Mesenchymal stem cell (in vitro differentiated cells and primary cell): ENCODE measurements at regions not wholly inside any gene's neighbourhood (a gene's known extent, or its start where the extent isn't known, plus 50 kb on each side); places are given as distances from the start of the nearest gene placed in this dataset.

Experiments used
- DNase-seq: peaks from one replicate; pipeline ENCODE4 v3.0.0-alpha.2; 2013
- H2AFZ ChIP-seq: one replicate; pipeline ENCODE4 v1.6.1; 2013; ENCODE audit warnings: low read depth, mild to moderate bottlenecking, control low read depth, inconsistent platforms, low read length, moderate library complexity
- H2AK5ac ChIP-seq: 2 replicates; pipeline ENCODE4 v1.6.1; 2013; ENCODE audit warnings: low read length, moderate library complexity, mild to moderate bottlenecking, inconsistent platforms; ENCODE audit not compliant: severe bottlenecking
- H2BK120ac ChIP-seq: one replicate; pipeline ENCODE4 v1.6.1; 2013; ENCODE audit warnings: low read depth, mild to moderate bottlenecking, inconsistent platforms, low read length, moderate library complexity
- H2BK12ac ChIP-seq, 2 experiments: one replicate each; pipeline ENCODE4 v1.6.1; 2013; ENCODE audit warnings: inconsistent platforms in 2 of 2, low read length in 2 of 2, mild to moderate bottlenecking in 2 of 2, moderate library complexity in 2 of 2, control low read depth in 1 of 2
- H2BK15ac ChIP-seq: one replicate; pipeline ENCODE4 v1.6.1; 2013; ENCODE audit warnings: mild to moderate bottlenecking, low read depth, inconsistent platforms; ENCODE audit not compliant: poor library complexity, severe bottlenecking
- H2BK5ac ChIP-seq: 2 replicates; pipeline ENCODE4 v1.6.1; 2013; ENCODE audit warnings: low read depth, mild to moderate bottlenecking, low read length, control low read depth, inconsistent platforms; ENCODE audit not compliant: poor library complexity, severe bottlenecking
- H3K14ac ChIP-seq, 2 experiments: one replicate each; pipeline ENCODE4 v1.6.1; 2013; ENCODE audit warnings: inconsistent platforms in 2 of 2, low read length in 2 of 2, control low read depth in 1 of 2, mild to moderate bottlenecking in 1 of 2, moderate library complexity in 1 of 2
- H3K18ac ChIP-seq, 2 experiments: one replicate each; pipeline ENCODE4 v1.6.1; 2013; ENCODE audit warnings: inconsistent platforms in 2 of 2, low read length in 2 of 2, control low read depth in 1 of 2, low read depth in 1 of 2, mild to moderate bottlenecking in 1 of 2
- H3K23ac ChIP-seq, 2 experiments: one replicate each; pipeline ENCODE4 v1.6.1; 2013; ENCODE audit warnings: inconsistent platforms in 2 of 2, low read length in 2 of 2, mild to moderate bottlenecking in 2 of 2, moderate library complexity in 2 of 2, control low read depth in 1 of 2
- H3K27ac ChIP-seq: 2 replicates; pipeline ENCODE4 v1.5.1; 2013; ENCODE audit warnings: mild to moderate bottlenecking, moderate library complexity, low read length, control low read depth, inconsistent platforms; ENCODE audit not compliant: poor library complexity, severe bottlenecking
- H3K27me3 ChIP-seq, 2 experiments: 2 replicates each; pipeline versions ENCODE4 v1.6.1 to v1.7.0; 2013; ENCODE audit warnings: low read length in 2 of 2, mild to moderate bottlenecking in 2 of 2, moderate library complexity in 2 of 2, control low read depth in 1 of 2, inconsistent platforms in 1 of 2; ENCODE audit not compliant: control insufficient read depth in 1 of 2, insufficient read depth in 1 of 2
- H3K36me3 ChIP-seq, 2 experiments: 2 replicates each; pipeline versions ENCODE4 v1.6.1 to v1.7.0; 2013; ENCODE audit warnings: low read length in 2 of 2, control low read depth in 1 of 2, inconsistent platforms in 1 of 2, low read depth in 1 of 2, mild to moderate bottlenecking in 1 of 2; ENCODE audit not compliant: insufficient read depth in 2 of 2, control insufficient read depth in 1 of 2
- H3K4ac ChIP-seq, 2 experiments: one replicate each; pipeline ENCODE4 v1.6.1; 2013; ENCODE audit warnings: inconsistent platforms in 2 of 2, low read length in 2 of 2, mild to moderate bottlenecking in 2 of 2, moderate library complexity in 2 of 2, control low read depth in 1 of 2, low read depth in 1 of 2
- H3K4me1 ChIP-seq: 2 replicates; pipeline ENCODE4 v1.6.1; 2013; ENCODE audit warnings: low read depth, low read length, control low read depth; ENCODE audit not compliant: control insufficient read depth, insufficient read depth
- H3K4me2 ChIP-seq: 2 replicates; pipeline ENCODE4 v1.6.1; 2013; ENCODE audit warnings: low read length, mild to moderate bottlenecking, inconsistent platforms; ENCODE audit not compliant: poor library complexity, severe bottlenecking
- H3K4me3 ChIP-seq, 2 experiments: 2 replicates each; pipeline versions ENCODE4 v1.5.1 to v1.7.0; 2013; ENCODE audit warnings: low read length in 2 of 2, mild to moderate bottlenecking in 2 of 2, control low read depth in 1 of 2, low read depth in 1 of 2; ENCODE audit not compliant: insufficient read depth in 1 of 2
- H3K79me1 ChIP-seq: replicated peaks from 2 replicates; pipeline ENCODE4 v1.6.1; 2013; ENCODE audit warnings: mild to moderate bottlenecking, control low read depth, low read length, inconsistent platforms; ENCODE audit not compliant: poor library complexity, severe bottlenecking
- H3K9ac ChIP-seq: 2 replicates; pipeline ENCODE4 v1.7.0; 2013; ENCODE audit warnings: mild to moderate bottlenecking, low read length, moderate library complexity
- H3K9me3 ChIP-seq: 2 replicates; pipeline ENCODE4 v1.7.0; 2013; ENCODE audit warnings: mild to moderate bottlenecking, low read length; ENCODE audit not compliant: control insufficient read depth
- H4K8ac ChIP-seq: one replicate; pipeline ENCODE4 v1.6.1; 2013; ENCODE audit warnings: inconsistent platforms, mild to moderate bottlenecking, low read length, moderate library complexity
- H4K91ac ChIP-seq: one replicate; pipeline ENCODE4 v1.6.1; 2013; ENCODE audit warnings: mild to moderate bottlenecking, low read length, inconsistent platforms
- WGBS: methylation state at CpG from one replicate; pipeline ENCODE4 v1.1.7; 2013; ENCODE audit warnings: mixed read lengths; 5-methylcytosine and 5-hydroxymethylcytosine counted together

DNA sequence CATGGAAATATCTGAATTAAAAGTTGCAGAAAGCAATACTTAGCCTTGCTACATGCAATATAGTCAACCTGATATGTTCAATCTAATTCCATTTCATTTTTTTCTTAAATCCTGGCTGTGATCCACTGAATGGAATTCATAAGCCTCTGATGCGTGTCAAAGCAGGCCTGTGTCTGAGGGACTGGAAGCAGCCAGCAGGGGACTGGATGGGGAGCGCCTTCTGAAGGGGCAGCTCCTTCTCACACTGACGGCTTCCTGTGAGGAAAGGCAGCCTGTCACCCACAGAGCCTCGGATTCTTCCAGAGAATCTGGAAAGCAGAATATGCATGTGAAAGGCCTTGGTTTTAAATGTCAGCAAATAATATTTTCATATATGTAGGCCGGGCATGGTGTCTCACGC, 73.5 kb downstream of the KCNF1 start:
- H2BK120ac ChIP-seq = no peak overlapping the region
- no peak overlapping the region for H2AFZ ChIP-seq
- H4K91ac ChIP-seq = no peak overlapping the region
- H3K79me1 ChIP-seq = no peaks in the 10 kb centered on the region
- no peak overlapping the region for H2AK5ac ChIP-seq
- no peak overlapping the region for H2BK12ac ChIP-seq
- no peaks in the 10 kb centered on the region for H3K36me3 ChIP-seq
- DNase-seq = no peak
- no peak overlapping the region for H3K27ac ChIP-seq
- H3K27me3 ChIP-seq = peaks cover 8 to 50% of the 10 kb centered on the region in 2 experiments
- no peak overlapping the region for H3K9ac ChIP-seq
- no peak overlapping the region for H3K23ac ChIP-seq
- 87% methylated on average over 6 of the region's 6 CpGs for WGBS
- H3K4ac ChIP-seq = no peak overlapping the region
- H3K4me1 ChIP-seq = no peaks in the 10 kb centered on the region
- no peak overlapping the region for H3K4me3 ChIP-seq
- no peak overlapping the region for H4K8ac ChIP-seq
- no peak overlapping the region for H3K14ac ChIP-seq
- no peaks in the 10 kb centered on the region for H3K9me3 ChIP-seq
- no peak overlapping the region for H2BK15ac ChIP-seq
- H3K4me2 ChIP-seq = no peak overlapping the region
- H2BK5ac ChIP-seq = no peak overlapping the region
- H3K18ac ChIP-seq = no peak overlapping the region

GRCh38 chr2:10985901-10986535, 74.3 kb downstream of the KCNF1 start:
- no peak overlapping the region for H2BK120ac ChIP-seq
- H4K8ac ChIP-seq = no peak overlapping the region
- H3K9me3 ChIP-seq = no peaks in the 10 kb centered on the region
- no peak overlapping the region for H2BK5ac ChIP-seq
- no peak overlapping the region for H2AFZ ChIP-seq
- WGBS = 94% methylated on average over 8 of the region's 9 CpGs
- no peak overlapping the region for H2BK15ac ChIP-seq
- no peak overlapping the region for H3K18ac ChIP-seq
- no peak overlapping the region for H3K4me3 ChIP-seq
- no peak overlapping the region for H3K23ac ChIP-seq
- no peak overlapping the region for H2AK5ac ChIP-seq
- H3K14ac ChIP-seq = no peak overlapping the region
- no peaks in the 10 kb centered on the region for H3K36me3 ChIP-seq
- no peak overlapping the region for H3K9ac ChIP-seq
- no peak overlapping the region for H2BK12ac ChIP-seq
- peaks cover 13 to 56% of the 10 kb centered on the region in 2 experiments for H3K27me3 ChIP-seq
- H3K27ac ChIP-seq = no peak overlapping the region
- no peaks in the 10 kb centered on the region for H3K79me1 ChIP-seq
- no peak overlapping the region for H3K4ac ChIP-seq
- DNase-seq = no peak
- no peak overlapping the region for H4K91ac ChIP-seq
- no peaks in the 10 kb centered on the region for H3K4me1 ChIP-seq
- no peak overlapping the region for H3K4me2 ChIP-seq

GRCh38 chr2:10987439-10987838, 75.7 kb downstream of the KCNF1 start:
- WGBS = 79% methylated on average over 1 of the region's 2 CpGs
- H3K23ac ChIP-seq = no peak overlapping the region
- H2BK15ac ChIP-seq = no peak overlapping the region
- H3K9me3 ChIP-seq = no peaks in the 10 kb centered on the region
- H3K27ac ChIP-seq = no peak overlapping the region
- H2BK5ac ChIP-seq = no peak overlapping the region
- no peaks in the 10 kb centered on the region for H3K36me3 ChIP-seq
- H3K79me1 ChIP-seq = no peaks in the 10 kb centered on the region
- DNase-seq = no peak
- peaks cover 21 to 58% of the 10 kb centered on the region in 2 experiments for H3K27me3 ChIP-seq
- no peak overlapping the region for H4K8ac ChIP-seq
- no peak overlapping the region for H3K18ac ChIP-seq
- no peak overlapping the region for H3K14ac ChIP-seq
- no peak overlapping the region for H2BK120ac ChIP-seq
- no peak overlapping the region for H3K4ac ChIP-seq
- H3K4me1 ChIP-seq = no peaks in the 10 kb centered on the region
- H2AFZ ChIP-seq = no peak overlapping the region
- H4K91ac ChIP-seq = no peak overlapping the region
- H3K4me3 ChIP-seq = no peak overlapping the region
- no peak overlapping the region for H3K4me2 ChIP-seq
- H2AK5ac ChIP-seq = no peak overlapping the region
- H3K9ac ChIP-seq = no peak overlapping the region
- no peak overlapping the region for H2BK12ac ChIP-seq

GRCh38 chr2:10987861-10988260, 76.1 kb downstream of the KCNF1 start:
- DNase-seq = no peak
- no peak overlapping the region for H2BK12ac ChIP-seq

More at GRCh38 chr2:10987861-10988260, 76.1 kb downstream of the KCNF1 start:
- H4K91ac ChIP-seq = no peak overlapping the region
- no peak overlapping the region for H3K14ac ChIP-seq
- no peak overlapping the region for H3K18ac ChIP-seq
- no peaks in the 10 kb centered on the region for H3K79me1 ChIP-seq
- no peak overlapping the region for H3K4me3 ChIP-seq
- WGBS = 82% methylated on average over 3 of the region's 3 CpGs
- no peaks in the 10 kb centered on the region for H3K9me3 ChIP-seq
- H2BK5ac ChIP-seq = no peak overlapping the region
- no peaks in the 10 kb centered on the region for H3K36me3 ChIP-seq
- no peak overlapping the region for H3K9ac ChIP-seq
- H3K23ac ChIP-seq = no peak overlapping the region
- no peak overlapping the region for H2BK120ac ChIP-seq
- H2BK15ac ChIP-seq = no peak overlapping the region
- H3K4me2 ChIP-seq = no peak overlapping the region
- no peak overlapping the region for H3K27ac ChIP-seq
- peaks cover 21 to 54% of the 10 kb centered on the region in 2 experiments for H3K27me3 ChIP-seq
- H4K8ac ChIP-seq = no peak overlapping the region
- no peaks in the 10 kb centered on the region for H3K4me1 ChIP-seq
- H2AFZ ChIP-seq = no peak overlapping the region
- no peak overlapping the region for H3K4ac ChIP-seq
- no peak overlapping the region for H2AK5ac ChIP-seq
